ENCODE measurements at regions not wholly inside any gene's neighbourhood (a gene's known extent, or its start where the extent isn't known, plus 50 kb on each side); places are given as distances from the start of the nearest gene placed in this dataset.

GRCh38 chr10:130862122-130862521 lies 449.4 kb downstream of the TCERG1L start:
- TF ChIP-seq POLR2A (IDR thresholded peaks at IDR 0.05) (no peak), CTCF (IDR thresholded peaks at IDR 0.05) (no peak)

Data from Peyer's patch (tissue), 4 donors.